DND-41 (cell line): ENCODE measurements at regions not wholly inside any gene's neighbourhood (a gene's known extent, or its start where the extent isn't known, plus 50 kb on each side); places are given as distances from the start of the nearest gene placed in this dataset.

Source experiments
- ATAC-seq: fragments of 200-7000 bp; cut with Tn5 transposase; 3 replicates; pipeline ENCODE4 v1.9.1; 2021; ENCODE audit warnings: low read depth; ENCODE audit not compliant: insufficient read depth
- DNase-seq: peaks from one replicate; pipeline ENCODE4 v3.0.0-alpha.2; 2020
- H2AFZ ChIP-seq: 2 replicates; pipeline ENCODE4 v1.6.0; 2012; ENCODE audit warnings: low read depth, low read length
- H3K27ac ChIP-seq: 2 replicates; pipeline ENCODE4 v1.5.1; 2012; ENCODE audit warnings: low read length, inconsistent platforms
- H3K27me3 ChIP-seq: fragments of 200-600 bp; sonication (generic); 2 replicates; pipeline ENCODE4 v1.6.0; 2012; ENCODE audit warnings: low read length, mild to moderate bottlenecking, inconsistent platforms; ENCODE audit not compliant: insufficient read depth, poor library complexity
- H3K36me3 ChIP-seq: 2 replicates; pipeline ENCODE4 v1.5.1; 2012; ENCODE audit warnings: low read length, inconsistent platforms; ENCODE audit not compliant: insufficient read depth
- H3K4me1 ChIP-seq: 2 replicates; pipeline ENCODE4 v1.5.1; 2012; ENCODE audit warnings: mild to moderate bottlenecking, low read length; ENCODE audit not compliant: insufficient read depth
- H3K4me2 ChIP-seq: 2 replicates; pipeline ENCODE4 v1.6.0; 2012; ENCODE audit warnings: mild to moderate bottlenecking, moderate library complexity, low read length, inconsistent platforms; ENCODE audit not compliant: insufficient read depth
- H3K4me3 ChIP-seq, 2 experiments: fragments of 200-600 bp in 1 of 2; shearing (Covaris generic) in 1 of 2; 2 replicates each; pipeline ENCODE4 v1.5.1; 2012 to 2016; ENCODE audit warnings: inconsistent platforms in 2 of 2, low read length in 2 of 2, mild to moderate bottlenecking in 2 of 2, low read depth in 1 of 2, moderate library complexity in 1 of 2
- H3K79me2 ChIP-seq: 2 replicates; pipeline ENCODE4 v1.6.0; 2012; ENCODE audit warnings: low read length, inconsistent platforms; ENCODE audit not compliant: insufficient read depth
- H3K9ac ChIP-seq: 2 replicates; pipeline ENCODE4 v1.6.0; 2012; ENCODE audit warnings: low read depth, mild to moderate bottlenecking, inconsistent platforms, low read length, moderate library complexity
- H3K9me3 ChIP-seq: 2 replicates; pipeline ENCODE4 v1.5.1; 2012; ENCODE audit warnings: low read length, moderate library complexity, mild to moderate bottlenecking, inconsistent platforms; ENCODE audit not compliant: insufficient read depth, severe bottlenecking
- H4K20me1 ChIP-seq: 2 replicates; pipeline ENCODE4 v1.6.0; 2012; ENCODE audit warnings: low read length; ENCODE audit not compliant: insufficient read depth
- EZH2 ChIP-seq: IDR thresholded peaks from 3 replicates; pipeline ENCODE4 v1.6.1; 2012; ENCODE audit warnings: borderline replicate concordance, low read depth, mild to moderate bottlenecking, moderate library complexity, low read length, inconsistent platforms; ENCODE audit not compliant: severe bottlenecking
- TF ChIP-seq, protein P1 (sequence below): IDR thresholded peaks from 2 replicates; pipeline ENCODE4 v1.5.1; 2012; ENCODE audit warnings: borderline replicate concordance, low read length, moderate library complexity, mild to moderate bottlenecking; ENCODE audit not compliant: poor library complexity, severe bottlenecking; ENCODE audit errors: extremely low read depth

DNA sequence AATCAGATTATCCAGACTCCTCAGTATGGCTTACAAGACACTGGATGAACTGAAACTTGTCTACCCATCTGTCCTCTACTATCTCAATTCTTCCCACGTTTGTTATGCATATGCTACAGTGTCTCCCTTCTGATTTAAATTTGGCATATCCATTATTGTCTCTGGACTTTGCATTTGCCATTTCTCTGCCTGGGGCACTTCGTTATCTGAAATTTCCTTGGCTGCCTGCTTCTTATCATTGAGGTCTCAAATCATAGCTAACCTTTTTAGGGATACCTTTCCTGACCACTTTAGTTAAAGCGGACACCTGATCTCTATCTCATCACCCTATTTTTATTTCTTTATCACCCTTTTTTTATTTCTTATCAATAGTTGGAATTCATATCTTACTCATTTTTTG lies 853.4 kb downstream of the KCNJ2 start:
- no peak overlapping the region for H3K4me2 ChIP-seq
- TF ChIP-seq, protein P1, sequence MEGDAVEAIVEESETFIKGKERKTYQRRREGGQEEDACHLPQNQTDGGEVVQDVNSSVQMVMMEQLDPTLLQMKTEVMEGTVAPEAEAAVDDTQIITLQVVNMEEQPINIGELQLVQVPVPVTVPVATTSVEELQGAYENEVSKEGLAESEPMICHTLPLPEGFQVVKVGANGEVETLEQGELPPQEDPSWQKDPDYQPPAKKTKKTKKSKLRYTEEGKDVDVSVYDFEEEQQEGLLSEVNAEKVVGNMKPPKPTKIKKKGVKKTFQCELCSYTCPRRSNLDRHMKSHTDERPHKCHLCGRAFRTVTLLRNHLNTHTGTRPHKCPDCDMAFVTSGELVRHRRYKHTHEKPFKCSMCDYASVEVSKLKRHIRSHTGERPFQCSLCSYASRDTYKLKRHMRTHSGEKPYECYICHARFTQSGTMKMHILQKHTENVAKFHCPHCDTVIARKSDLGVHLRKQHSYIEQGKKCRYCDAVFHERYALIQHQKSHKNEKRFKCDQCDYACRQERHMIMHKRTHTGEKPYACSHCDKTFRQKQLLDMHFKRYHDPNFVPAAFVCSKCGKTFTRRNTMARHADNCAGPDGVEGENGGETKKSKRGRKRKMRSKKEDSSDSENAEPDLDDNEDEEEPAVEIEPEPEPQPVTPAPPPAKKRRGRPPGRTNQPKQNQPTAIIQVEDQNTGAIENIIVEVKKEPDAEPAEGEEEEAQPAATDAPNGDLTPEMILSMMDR, result no peak
- TF ChIP-seq EZH2, result no peak
- no peak for DNase-seq
- no peaks in the 10 kb centered on the region for H3K4me1 ChIP-seq
- no peak overlapping the region for H3K9ac ChIP-seq
- H3K4me3 ChIP-seq, result no peak overlapping the region
- H3K79me2 ChIP-seq, result no peaks in the 10 kb centered on the region
- no peaks in the 10 kb centered on the region for H3K9me3 ChIP-seq
- H2AFZ ChIP-seq, result no peak overlapping the region
- H3K27ac ChIP-seq, result no peak overlapping the region
- no peak for ATAC-seq
- no peaks in the 10 kb centered on the region for H3K36me3 ChIP-seq
- no peaks in the 10 kb centered on the region for H3K27me3 ChIP-seq
- no peaks in the 10 kb centered on the region for H4K20me1 ChIP-seq

DNA sequence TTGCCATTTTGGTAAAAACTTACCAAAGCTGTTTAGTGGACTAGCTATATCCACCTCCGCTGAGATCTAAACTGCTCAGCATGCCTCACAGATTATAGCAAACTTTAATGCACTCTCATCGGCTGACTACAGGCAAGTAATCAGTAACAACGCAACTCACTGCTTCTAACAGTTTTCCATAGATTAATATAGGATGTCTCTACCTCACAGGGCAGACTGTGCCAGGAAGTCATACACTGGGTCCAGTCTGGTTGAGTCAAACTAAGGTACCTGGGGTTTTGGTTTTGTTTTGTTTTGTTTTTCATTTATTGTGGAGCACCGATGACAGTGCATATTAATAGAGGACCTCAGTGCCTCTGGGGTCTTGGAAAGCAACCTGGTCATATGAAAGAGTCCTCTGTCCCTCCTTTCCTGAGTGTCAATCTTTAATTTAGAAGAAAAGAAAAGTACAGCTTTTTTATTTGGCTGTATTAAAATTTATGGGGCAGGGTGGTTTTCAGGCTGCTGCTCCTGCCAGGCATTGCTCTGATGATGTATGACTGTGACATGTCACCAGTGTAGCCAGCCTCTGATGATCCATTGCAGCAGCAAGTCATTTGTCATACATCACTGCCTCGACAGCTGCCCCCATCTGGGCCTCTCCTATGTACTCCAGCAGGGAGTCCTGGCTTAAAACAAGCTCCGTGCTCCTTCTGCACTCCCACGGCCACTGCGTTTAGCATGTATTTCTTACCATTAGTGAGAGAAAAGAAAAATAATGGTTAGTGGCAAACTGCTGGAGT lies 854.1 kb downstream of the KCNJ2 start:
- H3K27me3 ChIP-seq, result no peaks in the 10 kb centered on the region
- no peaks in the 10 kb centered on the region for H3K36me3 ChIP-seq
- TF ChIP-seq, protein P1, result no peak
- no peak for TF ChIP-seq EZH2
- no peak for ATAC-seq
- no peak overlapping the region for H3K27ac ChIP-seq
- no peak overlapping the region for H2AFZ ChIP-seq
- no peaks in the 10 kb centered on the region for H4K20me1 ChIP-seq
- H3K9ac ChIP-seq, result no peak overlapping the region
- H3K9me3 ChIP-seq, result no peaks in the 10 kb centered on the region
- no peak for DNase-seq
- no peak overlapping the region for H3K4me2 ChIP-seq
- no peak overlapping the region for H3K4me3 ChIP-seq
- H3K4me1 ChIP-seq, result no peaks in the 10 kb centered on the region
- H3K79me2 ChIP-seq, result no peaks in the 10 kb centered on the region

DNA sequence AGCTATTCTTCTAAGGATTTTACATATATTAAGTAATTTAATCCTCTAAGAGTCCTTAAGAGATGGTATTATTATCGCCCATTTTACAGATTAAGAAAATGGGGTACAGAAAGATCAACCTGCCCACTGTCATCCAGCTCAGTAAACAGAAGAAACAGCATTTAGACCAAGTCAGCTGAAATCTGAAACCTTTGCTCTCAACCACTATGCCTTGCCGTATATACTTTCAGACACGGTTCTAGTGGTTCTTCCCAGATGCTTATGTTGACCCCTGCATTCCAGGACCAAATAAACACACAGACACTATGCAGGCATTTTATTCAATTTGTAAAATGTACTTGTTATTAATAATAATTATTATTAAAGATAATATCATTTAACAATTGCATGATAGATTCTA lies 854.8 kb downstream of the KCNJ2 start:
- no peak for ATAC-seq

More for the DNA sequence above, 854.8 kb downstream of the KCNJ2 start:
- Histone ChIP-seq H3K4me1 (no peaks in the 10 kb centered on the region), H3K4me2 (no peak overlapping the region), H3K9me3 (no peaks in the 10 kb centered on the region), H3K36me3 (no peaks in the 10 kb centered on the region), H3K27ac (no peak overlapping the region), H4K20me1 (no peaks in the 10 kb centered on the region), H3K79me2 (no peaks in the 10 kb centered on the region), H3K9ac (no peak overlapping the region), H3K4me3 (no peak overlapping the region), H3K27me3 (no peaks in the 10 kb centered on the region), H2AFZ (no peak overlapping the region)
- DNase-seq, result no peak
- no peak for TF ChIP-seq EZH2
- TF ChIP-seq, protein P1, result no peak
